Mesenchymal stem cell (in vitro differentiated cells and primary cell): ENCODE measurements at regions not wholly inside any gene's neighbourhood (a gene's known extent, or its start where the extent isn't known, plus 50 kb on each side); places are given as distances from the start of the nearest gene placed in this dataset.

Experiments used
- DNase-seq: peaks from one replicate; pipeline ENCODE4 v3.0.0-alpha.2; 2013
- H2AFZ ChIP-seq: one replicate; pipeline ENCODE4 v1.6.1; 2013; ENCODE audit warnings: low read depth, mild to moderate bottlenecking, control low read depth, inconsistent platforms, low read length, moderate library complexity
- H2AK5ac ChIP-seq: 2 replicates; pipeline ENCODE4 v1.6.1; 2013; ENCODE audit warnings: low read length, moderate library complexity, mild to moderate bottlenecking, inconsistent platforms; ENCODE audit not compliant: severe bottlenecking
- H2BK120ac ChIP-seq: one replicate; pipeline ENCODE4 v1.6.1; 2013; ENCODE audit warnings: low read depth, mild to moderate bottlenecking, inconsistent platforms, low read length, moderate library complexity
- H2BK12ac ChIP-seq, 2 experiments: one replicate each; pipeline ENCODE4 v1.6.1; 2013; ENCODE audit warnings: inconsistent platforms in 2 of 2, low read length in 2 of 2, mild to moderate bottlenecking in 2 of 2, moderate library complexity in 2 of 2, control low read depth in 1 of 2
- H2BK15ac ChIP-seq: one replicate; pipeline ENCODE4 v1.6.1; 2013; ENCODE audit warnings: mild to moderate bottlenecking, low read depth, inconsistent platforms; ENCODE audit not compliant: poor library complexity, severe bottlenecking
- H2BK5ac ChIP-seq: 2 replicates; pipeline ENCODE4 v1.6.1; 2013; ENCODE audit warnings: low read depth, mild to moderate bottlenecking, low read length, control low read depth, inconsistent platforms; ENCODE audit not compliant: poor library complexity, severe bottlenecking
- H3K14ac ChIP-seq, 2 experiments: one replicate each; pipeline ENCODE4 v1.6.1; 2013; ENCODE audit warnings: inconsistent platforms in 2 of 2, low read length in 2 of 2, control low read depth in 1 of 2, mild to moderate bottlenecking in 1 of 2, moderate library complexity in 1 of 2
- H3K18ac ChIP-seq, 2 experiments: one replicate each; pipeline ENCODE4 v1.6.1; 2013; ENCODE audit warnings: inconsistent platforms in 2 of 2, low read length in 2 of 2, control low read depth in 1 of 2, low read depth in 1 of 2, mild to moderate bottlenecking in 1 of 2
- H3K23ac ChIP-seq, 2 experiments: one replicate each; pipeline ENCODE4 v1.6.1; 2013; ENCODE audit warnings: inconsistent platforms in 2 of 2, low read length in 2 of 2, mild to moderate bottlenecking in 2 of 2, moderate library complexity in 2 of 2, control low read depth in 1 of 2
- H3K27ac ChIP-seq: 2 replicates; pipeline ENCODE4 v1.5.1; 2013; ENCODE audit warnings: mild to moderate bottlenecking, moderate library complexity, low read length, control low read depth, inconsistent platforms; ENCODE audit not compliant: poor library complexity, severe bottlenecking
- H3K27me3 ChIP-seq, 2 experiments: 2 replicates each; pipeline versions ENCODE4 v1.6.1 to v1.7.0; 2013; ENCODE audit warnings: low read length in 2 of 2, mild to moderate bottlenecking in 2 of 2, moderate library complexity in 2 of 2, control low read depth in 1 of 2, inconsistent platforms in 1 of 2; ENCODE audit not compliant: control insufficient read depth in 1 of 2, insufficient read depth in 1 of 2
- H3K36me3 ChIP-seq, 2 experiments: 2 replicates each; pipeline versions ENCODE4 v1.6.1 to v1.7.0; 2013; ENCODE audit warnings: low read length in 2 of 2, control low read depth in 1 of 2, inconsistent platforms in 1 of 2, low read depth in 1 of 2, mild to moderate bottlenecking in 1 of 2; ENCODE audit not compliant: insufficient read depth in 2 of 2, control insufficient read depth in 1 of 2
- H3K4ac ChIP-seq, 2 experiments: one replicate each; pipeline ENCODE4 v1.6.1; 2013; ENCODE audit warnings: inconsistent platforms in 2 of 2, low read length in 2 of 2, mild to moderate bottlenecking in 2 of 2, moderate library complexity in 2 of 2, control low read depth in 1 of 2, low read depth in 1 of 2
- H3K4me1 ChIP-seq: 2 replicates; pipeline ENCODE4 v1.6.1; 2013; ENCODE audit warnings: low read depth, low read length, control low read depth; ENCODE audit not compliant: control insufficient read depth, insufficient read depth
- H3K4me2 ChIP-seq: 2 replicates; pipeline ENCODE4 v1.6.1; 2013; ENCODE audit warnings: low read length, mild to moderate bottlenecking, inconsistent platforms; ENCODE audit not compliant: poor library complexity, severe bottlenecking
- H3K4me3 ChIP-seq, 2 experiments: 2 replicates each; pipeline versions ENCODE4 v1.5.1 to v1.7.0; 2013; ENCODE audit warnings: low read length in 2 of 2, mild to moderate bottlenecking in 2 of 2, control low read depth in 1 of 2, low read depth in 1 of 2; ENCODE audit not compliant: insufficient read depth in 1 of 2
- H3K79me1 ChIP-seq: replicated peaks from 2 replicates; pipeline ENCODE4 v1.6.1; 2013; ENCODE audit warnings: mild to moderate bottlenecking, control low read depth, low read length, inconsistent platforms; ENCODE audit not compliant: poor library complexity, severe bottlenecking
- H3K9ac ChIP-seq: 2 replicates; pipeline ENCODE4 v1.7.0; 2013; ENCODE audit warnings: mild to moderate bottlenecking, low read length, moderate library complexity
- H3K9me3 ChIP-seq: 2 replicates; pipeline ENCODE4 v1.7.0; 2013; ENCODE audit warnings: mild to moderate bottlenecking, low read length; ENCODE audit not compliant: control insufficient read depth
- H4K8ac ChIP-seq: one replicate; pipeline ENCODE4 v1.6.1; 2013; ENCODE audit warnings: inconsistent platforms, mild to moderate bottlenecking, low read length, moderate library complexity
- H4K91ac ChIP-seq: one replicate; pipeline ENCODE4 v1.6.1; 2013; ENCODE audit warnings: mild to moderate bottlenecking, low read length, inconsistent platforms
- WGBS: methylation state at CpG from one replicate; pipeline ENCODE4 v1.1.7; 2013; ENCODE audit warnings: mixed read lengths; 5-methylcytosine and 5-hydroxymethylcytosine counted together

DNA sequence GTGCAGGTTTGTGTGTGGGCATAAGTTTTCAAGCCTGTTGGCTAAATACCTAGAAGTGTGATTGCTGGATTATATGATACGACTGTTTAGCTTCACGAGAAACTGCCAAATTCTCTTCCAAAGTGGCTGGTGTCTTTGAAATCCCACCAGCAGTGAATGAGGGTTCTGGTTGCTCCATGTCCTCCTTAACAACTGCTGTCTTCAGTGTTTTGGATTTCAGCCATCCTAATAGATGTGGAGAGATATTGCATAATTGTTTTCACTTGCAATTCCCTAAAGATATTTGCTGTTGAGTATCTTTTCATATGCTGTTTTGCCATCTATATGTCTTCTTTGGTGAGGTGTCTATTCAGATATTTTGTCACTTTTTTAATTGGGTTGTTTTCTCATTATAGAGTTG, 390.5 kb downstream of the ZNF536 start:
- no peak overlapping the region for H3K27ac ChIP-seq

DNA sequence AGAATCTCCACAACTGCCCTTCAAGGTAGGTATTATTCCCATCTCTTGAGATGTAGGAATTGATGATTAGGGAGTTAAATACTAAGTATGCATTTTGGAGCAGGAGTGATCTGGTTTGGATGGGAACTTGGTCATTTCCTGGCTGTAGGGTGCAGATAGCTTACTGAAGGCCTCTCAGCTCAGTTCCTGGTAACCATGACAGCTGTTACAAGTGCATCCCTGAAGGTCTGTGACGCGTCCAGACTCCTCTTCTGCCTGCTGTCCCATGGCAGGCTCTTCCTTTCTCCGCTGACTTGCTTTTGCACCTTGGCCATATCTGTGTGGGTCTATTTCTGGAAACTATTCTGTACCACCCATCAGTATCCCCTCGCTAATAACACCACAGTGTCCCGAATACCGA, 387.8 kb downstream of the ZNF536 start:
- Histone ChIP-seq H3K27me3 (no peaks in the 10 kb centered on the region), H3K4me1 (no peaks in the 10 kb centered on the region), H2BK15ac (no peak overlapping the region), H3K36me3 (no peaks in the 10 kb centered on the region), H3K27ac (no peak overlapping the region), H3K9ac (no peak overlapping the region), H3K4me2 (no peak overlapping the region), H3K14ac (no peak overlapping the region), H3K18ac (no peak overlapping the region), H3K9me3 (no peaks in the 10 kb centered on the region), H2AFZ (no peak overlapping the region), H2BK12ac (no peak overlapping the region), H3K23ac (no peak overlapping the region), H2BK5ac (no peak overlapping the region), H3K4me3 (no peak overlapping the region), H3K4ac (no peak overlapping the region), H2AK5ac (no peak overlapping the region), H3K79me1 (no peaks in the 10 kb centered on the region), H2BK120ac (no peak overlapping the region), H4K91ac (no peak overlapping the region), H4K8ac (no peak overlapping the region)
- DNase-seq = no peak
- WGBS = 57% methylated on average over 4 of the region's 6 CpGs

More for the DNA sequence above, 390.5 kb downstream of the ZNF536 start:
- H3K36me3 ChIP-seq = no peaks in the 10 kb centered on the region
- 70% methylated on average over 2 of the region's 2 CpGs for WGBS
- H2AK5ac ChIP-seq = no peak overlapping the region
- H3K4me2 ChIP-seq = no peak overlapping the region
- no peak overlapping the region for H3K23ac ChIP-seq
- H3K4me1 ChIP-seq = no peaks in the 10 kb centered on the region
- H3K9me3 ChIP-seq = no peaks in the 10 kb centered on the region
- no peak overlapping the region for H3K4me3 ChIP-seq
- H3K79me1 ChIP-seq = no peaks in the 10 kb centered on the region
- H2BK15ac ChIP-seq = no peak overlapping the region
- H3K18ac ChIP-seq = no peak overlapping the region
- H2BK120ac ChIP-seq = no peak overlapping the region
- H4K91ac ChIP-seq = no peak overlapping the region
- no peak overlapping the region for H3K14ac ChIP-seq
- no peak overlapping the region for H3K4ac ChIP-seq
- no peak overlapping the region for H2AFZ ChIP-seq
- no peaks in the 10 kb centered on the region for H3K27me3 ChIP-seq
- H2BK12ac ChIP-seq = no peak overlapping the region
- DNase-seq = no peak
- H2BK5ac ChIP-seq = no peak overlapping the region
- H3K9ac ChIP-seq = no peak overlapping the region
- H4K8ac ChIP-seq = no peak overlapping the region

DNA sequence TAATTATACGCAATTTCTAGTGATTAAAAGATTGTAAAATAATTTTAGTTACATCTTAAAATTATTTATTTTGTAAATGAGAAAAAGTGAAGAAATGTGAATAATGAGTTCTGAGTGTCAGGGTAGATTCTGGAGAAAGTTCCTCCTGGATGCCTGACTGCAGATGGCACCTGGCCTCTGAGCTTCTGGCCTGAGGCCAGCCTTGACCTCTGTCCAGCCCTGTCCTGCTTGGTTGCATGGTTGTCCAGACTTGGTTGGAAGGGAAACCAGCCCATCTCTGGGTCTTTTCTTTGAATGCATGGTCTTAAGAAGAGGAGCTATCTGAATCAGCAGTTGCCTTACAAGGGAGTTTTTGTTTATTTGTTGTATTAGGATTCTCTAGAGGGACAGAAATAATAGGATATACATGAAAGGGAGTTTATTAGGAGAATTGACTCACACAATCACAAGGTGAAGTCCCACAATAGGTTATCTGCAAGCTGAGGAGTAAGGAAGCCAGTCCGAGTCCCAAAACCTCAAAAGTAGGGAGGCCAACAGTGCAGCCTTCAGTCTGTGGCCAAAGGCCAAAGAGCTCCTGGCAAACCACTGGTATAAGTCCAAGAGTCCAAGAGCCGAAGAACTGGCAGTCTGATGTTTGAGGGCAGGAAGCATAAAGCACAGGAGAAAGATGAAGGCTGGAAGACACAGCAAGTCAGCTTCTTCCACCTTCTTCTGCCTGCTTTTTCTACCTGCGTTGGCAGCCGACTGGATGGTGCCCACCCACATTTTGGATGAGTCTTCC, 385.8 kb downstream of the ZNF536 start:
- no peak overlapping the region for H2BK120ac ChIP-seq
- no peak overlapping the region for H3K27ac ChIP-seq
- H2BK5ac ChIP-seq = no peak overlapping the region
- H2AK5ac ChIP-seq = no peak overlapping the region
- H4K8ac ChIP-seq = no peak overlapping the region
- no peaks in the 10 kb centered on the region for H3K79me1 ChIP-seq
- no peaks in the 10 kb centered on the region for H3K9me3 ChIP-seq
- no peak overlapping the region for H2AFZ ChIP-seq
- H3K36me3 ChIP-seq = no peaks in the 10 kb centered on the region
- no peak overlapping the region for H4K91ac ChIP-seq
- no peak overlapping the region for H3K18ac ChIP-seq
- no peak overlapping the region for H3K14ac ChIP-seq
- H3K23ac ChIP-seq = no peak overlapping the region
- H3K4me3 ChIP-seq = no peak overlapping the region
- H3K4ac ChIP-seq = no peak overlapping the region
- H2BK12ac ChIP-seq = no peak overlapping the region
- no peaks in the 10 kb centered on the region for H3K27me3 ChIP-seq
- no peak overlapping the region for H3K4me2 ChIP-seq
- no peaks in the 10 kb centered on the region for H3K4me1 ChIP-seq
- no peak overlapping the region for H3K9ac ChIP-seq
- WGBS = 77% methylated on average over 4 of the region's 5 CpGs
- H2BK15ac ChIP-seq = no peak overlapping the region
- no peak for DNase-seq

DNA sequence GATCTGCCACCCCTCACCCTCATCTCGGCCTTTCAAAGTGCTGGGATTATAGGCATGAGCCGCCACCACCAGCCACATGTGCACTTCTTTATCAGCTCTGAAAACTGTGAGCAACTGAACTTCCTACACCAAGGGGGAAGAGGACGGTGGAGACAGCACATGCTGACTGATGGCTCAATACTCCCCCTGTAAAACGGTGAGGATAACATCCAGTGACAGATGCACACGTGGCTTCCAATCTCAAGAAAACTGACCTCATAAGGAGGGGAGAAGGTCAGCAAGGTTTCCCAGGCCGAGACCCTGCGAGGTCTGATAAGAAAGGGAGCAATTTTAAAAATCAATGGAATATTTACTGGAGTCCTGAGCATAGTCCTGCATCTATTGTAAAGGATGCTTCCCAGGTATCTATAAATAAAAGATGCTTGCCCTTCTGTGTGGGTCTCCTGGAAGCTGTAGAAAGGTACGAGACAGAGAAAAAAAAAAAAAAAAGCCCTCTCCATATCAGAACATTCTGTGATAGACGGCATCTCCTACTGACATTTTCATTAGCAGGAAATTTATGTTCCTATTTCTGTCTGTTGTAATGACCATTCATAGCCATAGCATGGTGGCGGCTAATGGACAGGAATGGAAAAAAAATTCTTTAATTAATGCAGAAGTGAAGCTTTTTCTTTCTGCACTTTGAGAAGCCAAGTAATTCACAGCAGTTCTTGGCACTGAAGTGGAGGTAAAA, 385.1 kb downstream of the ZNF536 start:
- Histone ChIP-seq H3K4me1 (no peaks in the 10 kb centered on the region), H3K9me3 (no peaks in the 10 kb centered on the region), H4K8ac (no peak overlapping the region), H2BK15ac (no peak overlapping the region), H3K4me3 (no peak overlapping the region), H2AK5ac (no peak overlapping the region), H2BK120ac (no peak overlapping the region), H4K91ac (no peak overlapping the region), H3K27me3 (no peaks in the 10 kb centered on the region), H2BK5ac (no peak overlapping the region), H3K4me2 (no peak overlapping the region), H3K18ac (no peak overlapping the region), H2BK12ac (no peak overlapping the region), H3K9ac (no peak overlapping the region), H3K4ac (no peak overlapping the region), H3K27ac (no peak overlapping the region), H3K23ac (no peak overlapping the region), H3K14ac (no peak overlapping the region), H3K36me3 (no peaks in the 10 kb centered on the region), H3K79me1 (no peaks in the 10 kb centered on the region), H2AFZ (no peak overlapping the region)
- 62% methylated on average over 8 of the region's 10 CpGs for WGBS
- DNase-seq = no peak
